ENCODE measurements at regions not wholly inside any gene's neighbourhood (a gene's known extent, or its start where the extent isn't known, plus 50 kb on each side); places are given as distances from the start of the nearest gene placed in this dataset.

DNA sequence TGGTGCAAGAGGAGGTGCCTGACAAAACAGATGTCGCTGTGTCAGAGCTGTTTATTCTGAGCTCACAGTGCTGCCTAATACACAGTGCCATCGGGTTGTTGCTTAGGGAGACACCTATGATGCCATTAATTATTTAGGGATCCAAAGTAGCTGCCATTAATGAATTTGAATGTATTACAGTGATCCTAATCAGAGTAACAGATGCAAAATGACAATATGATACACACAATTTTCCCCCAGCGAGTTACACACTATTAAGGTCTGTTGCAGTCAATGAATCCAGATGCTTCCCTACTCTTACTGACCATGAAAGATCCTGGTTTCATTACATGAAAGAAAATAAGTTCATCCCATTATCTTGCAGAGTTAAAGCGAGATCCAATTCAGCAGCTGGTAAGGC, 91.3 kb downstream of the RWDD3 start:
- H3K36me3 ChIP-seq (ENCODE audit: insufficient read depth, low read depth, low read length), result no peaks in the 10 kb centered on the region
- H3K4me1 ChIP-seq (ENCODE audit: insufficient read depth, low read length), result no peaks in the 10 kb centered on the region
- no peaks in the 10 kb centered on the region for H3K27me3 ChIP-seq (ENCODE audit: insufficient read depth, low read length)
- H3K4me3 ChIP-seq (ENCODE audit: low read length), result no peak overlapping the region
- no peak overlapping the region for H3K27ac ChIP-seq (ENCODE audit: low read length)
- no peaks in the 10 kb centered on the region for H3K9me3 ChIP-seq (ENCODE audit: insufficient read depth, low read depth, low read length)
- no peak overlapping the region for H3K9ac ChIP-seq (ENCODE audit: low read depth, low read length)

DNA sequence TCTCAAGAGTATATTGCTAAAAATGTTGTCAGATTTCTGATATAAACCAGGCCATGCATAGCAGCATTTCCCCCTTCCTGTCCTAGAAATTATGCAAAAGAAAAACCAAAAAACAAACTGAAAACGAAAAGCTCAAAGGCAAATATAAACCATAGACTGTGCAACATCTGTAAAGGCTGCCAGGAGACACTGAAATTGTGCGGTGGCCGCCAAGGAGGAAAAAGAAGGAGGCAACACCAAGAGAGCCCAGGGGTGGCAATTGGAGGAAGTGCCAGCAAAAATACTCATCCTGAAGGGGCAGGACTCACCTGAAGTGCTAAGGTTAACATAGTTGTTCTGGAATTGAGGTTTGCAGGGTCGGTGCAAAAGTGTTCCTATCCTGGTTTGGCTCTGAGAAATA, 92.0 kb downstream of the RWDD3 start:
- no peaks in the 10 kb centered on the region for H3K27me3 ChIP-seq (ENCODE audit: insufficient read depth, low read length)
- H3K9me3 ChIP-seq (ENCODE audit: insufficient read depth, low read depth, low read length), result no peaks in the 10 kb centered on the region
- H3K27ac ChIP-seq (ENCODE audit: low read length), result no peak overlapping the region
- no peak overlapping the region for H3K4me3 ChIP-seq (ENCODE audit: low read length)
- no peaks in the 10 kb centered on the region for H3K36me3 ChIP-seq (ENCODE audit: insufficient read depth, low read depth, low read length)
- no peak overlapping the region for H3K9ac ChIP-seq (ENCODE audit: low read depth, low read length)
- H3K4me1 ChIP-seq (ENCODE audit: insufficient read depth, low read length), result no peaks in the 10 kb centered on the region

DNA sequence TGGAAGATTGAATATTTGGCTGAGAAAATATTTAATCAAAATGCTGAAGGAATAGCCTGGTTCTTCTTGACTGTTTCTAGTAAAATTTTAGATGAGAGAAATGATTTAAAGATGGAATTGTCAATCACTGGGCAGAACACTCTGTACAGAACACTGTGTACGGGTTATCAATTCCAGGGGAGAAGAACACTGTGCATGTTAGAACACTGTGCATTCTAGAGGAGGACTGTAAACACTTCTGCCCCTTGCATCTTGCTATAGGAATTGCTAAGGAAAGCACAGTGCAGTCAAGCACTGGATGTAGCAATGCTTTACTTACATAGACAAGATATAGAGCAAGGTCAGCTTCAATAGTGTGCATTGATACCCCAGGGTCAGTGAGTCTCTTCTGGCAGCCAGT, 98.7 kb downstream of the RWDD3 start:
- no peaks in the 10 kb centered on the region for H3K27me3 ChIP-seq (ENCODE audit: insufficient read depth, low read length)
- no peaks in the 10 kb centered on the region for H3K36me3 ChIP-seq (ENCODE audit: insufficient read depth, low read depth, low read length)
- no peaks in the 10 kb centered on the region for H3K9me3 ChIP-seq (ENCODE audit: insufficient read depth, low read depth, low read length)
- H3K9ac ChIP-seq (ENCODE audit: low read depth, low read length), result no peak overlapping the region
- H3K27ac ChIP-seq (ENCODE audit: low read length), result no peak overlapping the region
- H3K4me1 ChIP-seq (ENCODE audit: insufficient read depth, low read length), result no peaks in the 10 kb centered on the region
- H3K4me3 ChIP-seq (ENCODE audit: low read length), result no peak overlapping the region

- Histone ChIP-seq H3K9me3 (ENCODE audit: insufficient read depth, low read depth, low read length) (no peaks in the 10 kb centered on the region), H3K27me3 (ENCODE audit: insufficient read depth, low read length) (no peaks in the 10 kb centered on the region), H3K4me1 (ENCODE audit: insufficient read depth, low read length) (no peaks in the 10 kb centered on the region), H3K4me3 (ENCODE audit: low read length) (no peak overlapping the region), H3K27ac (ENCODE audit: low read length) (no peak overlapping the region), H3K9ac (ENCODE audit: low read depth, low read length) (no peak overlapping the region), H3K36me3 (ENCODE audit: insufficient read depth, low read depth, low read length) (no peaks in the 10 kb centered on the region)
Measured at GRCh38 chr1:95339377-95339776, 105.4 kb downstream of the RWDD3 start.

- no peak overlapping the region for H3K9ac ChIP-seq (ENCODE audit: low read depth, low read length)
- no peaks in the 10 kb centered on the region for H3K4me1 ChIP-seq (ENCODE audit: insufficient read depth, low read length)
- H3K36me3 ChIP-seq (ENCODE audit: insufficient read depth, low read depth, low read length), result no peaks in the 10 kb centered on the region
- no peaks in the 10 kb centered on the region for H3K9me3 ChIP-seq (ENCODE audit: insufficient read depth, low read depth, low read length)
- no peak overlapping the region for H3K4me3 ChIP-seq (ENCODE audit: low read length)
- H3K27ac ChIP-seq (ENCODE audit: low read length), result no peak overlapping the region
- H3K27me3 ChIP-seq (ENCODE audit: insufficient read depth, low read length), result no peaks in the 10 kb centered on the region
Measured at GRCh38 chr1:95340061-95340460, 106.1 kb downstream of the RWDD3 start.

GRCh38 chr1:95352767-95353166, 118.8 kb downstream of the RWDD3 start:
- no peaks in the 10 kb centered on the region for H3K9me3 ChIP-seq (ENCODE audit: insufficient read depth, low read depth, low read length)
- no peaks in the 10 kb centered on the region for H3K4me1 ChIP-seq (ENCODE audit: insufficient read depth, low read length)
- no peak overlapping the region for H3K4me3 ChIP-seq (ENCODE audit: low read length)
- H3K36me3 ChIP-seq (ENCODE audit: insufficient read depth, low read depth, low read length), result no peaks in the 10 kb centered on the region
- H3K9ac ChIP-seq (ENCODE audit: low read depth, low read length), result no peak overlapping the region
- H3K27ac ChIP-seq (ENCODE audit: low read length), result no peak overlapping the region
- H3K27me3 ChIP-seq (ENCODE audit: insufficient read depth, low read length), result no peaks in the 10 kb centered on the region

DNA sequence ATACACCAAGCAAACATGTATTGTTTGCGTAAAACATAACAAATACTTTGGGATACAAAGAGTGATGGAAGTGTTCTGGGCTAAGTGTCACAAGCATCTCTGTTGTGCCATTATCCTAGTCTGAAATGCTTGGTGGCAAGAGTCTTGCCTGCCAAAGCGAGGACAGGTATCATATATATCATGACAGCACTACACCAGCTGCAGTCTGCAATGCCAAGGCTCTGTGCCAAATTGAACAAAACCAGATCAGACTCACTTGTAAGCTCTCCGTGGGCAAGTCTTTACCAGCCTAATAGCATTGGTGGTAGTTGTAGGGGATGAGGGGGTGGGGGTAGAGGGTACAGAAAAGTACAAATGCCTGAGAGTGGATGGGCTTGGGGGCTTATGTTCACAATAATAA, 119.2 kb downstream of the RWDD3 start:
- Histone ChIP-seq H3K4me3 (ENCODE audit: low read length) (no peak overlapping the region), H3K9ac (ENCODE audit: low read depth, low read length) (no peak overlapping the region), H3K36me3 (ENCODE audit: insufficient read depth, low read depth, low read length) (no peaks in the 10 kb centered on the region), H3K4me1 (ENCODE audit: insufficient read depth, low read length) (no peaks in the 10 kb centered on the region), H3K27me3 (ENCODE audit: insufficient read depth, low read length) (no peaks in the 10 kb centered on the region), H3K9me3 (ENCODE audit: insufficient read depth, low read depth, low read length) (no peaks in the 10 kb centered on the region), H3K27ac (ENCODE audit: low read length) (no peak overlapping the region)

- H3K9ac ChIP-seq (ENCODE audit: low read depth, low read length), result no peak overlapping the region
- no peaks in the 10 kb centered on the region for H3K36me3 ChIP-seq (ENCODE audit: insufficient read depth, low read depth, low read length)
- H3K4me3 ChIP-seq (ENCODE audit: low read length), result no peak overlapping the region
- no peak overlapping the region for H3K27ac ChIP-seq (ENCODE audit: low read length)
- peaks cover 7% of the 10 kb centered on the region; the same call in 1 of the 2 replicates for H3K4me1 ChIP-seq (ENCODE audit: insufficient read depth, low read length)
- no peaks in the 10 kb centered on the region for H3K27me3 ChIP-seq (ENCODE audit: insufficient read depth, low read length)
- no peaks in the 10 kb centered on the region for H3K9me3 ChIP-seq (ENCODE audit: insufficient read depth, low read depth, low read length)
Measured at GRCh38 chr1:95364546-95364945, 130.5 kb downstream of the RWDD3 start.

GRCh38 chr1:95366498-95366897, 132.5 kb downstream of the RWDD3 start:
- no peak overlapping the region for H3K27ac ChIP-seq (ENCODE audit: low read length)
- no peaks in the 10 kb centered on the region for H3K27me3 ChIP-seq (ENCODE audit: insufficient read depth, low read length)
- H3K36me3 ChIP-seq (ENCODE audit: insufficient read depth, low read depth, low read length), result no peaks in the 10 kb centered on the region
- H3K9me3 ChIP-seq (ENCODE audit: insufficient read depth, low read depth, low read length), result no peaks in the 10 kb centered on the region
- no peak overlapping the region for H3K9ac ChIP-seq (ENCODE audit: low read depth, low read length)
- no peak overlapping the region for H3K4me3 ChIP-seq (ENCODE audit: low read length)
- H3K4me1 ChIP-seq (ENCODE audit: insufficient read depth, low read length), result peaks cover 7% of the 10 kb centered on the region; the same call in 1 of the 2 replicates

DNA sequence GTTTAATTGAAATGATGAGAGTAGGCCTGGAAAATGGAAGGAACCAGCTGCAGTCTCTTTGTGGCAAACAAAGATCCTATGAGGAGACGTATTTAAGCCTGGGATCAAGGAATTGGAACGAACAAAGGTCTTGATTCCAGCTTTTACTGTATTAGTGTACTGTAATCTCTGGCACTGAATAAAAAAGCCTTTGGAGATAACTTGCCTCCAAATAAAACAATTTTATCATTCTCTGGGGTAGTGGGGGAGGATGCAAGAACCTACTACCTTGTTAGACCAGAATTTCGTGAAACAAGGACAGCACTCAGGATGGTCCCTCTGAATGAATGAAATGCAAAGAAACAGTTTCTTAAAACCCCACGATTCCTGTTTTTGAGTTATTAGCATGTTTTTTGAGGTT, 134.2 kb downstream of the RWDD3 start:
- no peaks in the 10 kb centered on the region for H3K9me3 ChIP-seq (ENCODE audit: insufficient read depth, low read depth, low read length)
- H3K36me3 ChIP-seq (ENCODE audit: insufficient read depth, low read depth, low read length), result no peaks in the 10 kb centered on the region
- H3K27ac ChIP-seq (ENCODE audit: low read length), result no peak overlapping the region
- H3K9ac ChIP-seq (ENCODE audit: low read depth, low read length), result no peak overlapping the region
- H3K4me3 ChIP-seq (ENCODE audit: low read length), result no peak overlapping the region
- H3K4me1 ChIP-seq (ENCODE audit: insufficient read depth, low read length), result no peaks in the 10 kb centered on the region
- H3K27me3 ChIP-seq (ENCODE audit: insufficient read depth, low read length), result no peaks in the 10 kb centered on the region

GRCh38 chr1:95369985-95370690, 136.1 kb downstream of the RWDD3 start:
- no peaks in the 10 kb centered on the region for H3K27me3 ChIP-seq (ENCODE audit: insufficient read depth, low read length)
- no peaks in the 10 kb centered on the region for H3K4me1 ChIP-seq (ENCODE audit: insufficient read depth, low read length)
- no peak overlapping the region for H3K9ac ChIP-seq (ENCODE audit: low read depth, low read length)
- no peak overlapping the region for H3K27ac ChIP-seq (ENCODE audit: low read length)
- no peaks in the 10 kb centered on the region for H3K36me3 ChIP-seq (ENCODE audit: insufficient read depth, low read depth, low read length)
- no peak overlapping the region for H3K4me3 ChIP-seq (ENCODE audit: low read length)
- no peaks in the 10 kb centered on the region for H3K9me3 ChIP-seq (ENCODE audit: insufficient read depth, low read depth, low read length)

- Histone ChIP-seq H3K4me3 (ENCODE audit: low read length) (no peak overlapping the region), H3K36me3 (ENCODE audit: insufficient read depth, low read depth, low read length) (no peaks in the 10 kb centered on the region), H3K9me3 (ENCODE audit: insufficient read depth, low read depth, low read length) (no peaks in the 10 kb centered on the region), H3K27ac (ENCODE audit: low read length) (no peak overlapping the region), H3K27me3 (ENCODE audit: insufficient read depth, low read length) (no peaks in the 10 kb centered on the region), H3K4me1 (ENCODE audit: insufficient read depth, low read length) (no peaks in the 10 kb centered on the region), H3K9ac (ENCODE audit: low read depth, low read length) (no peak overlapping the region)
Measured at GRCh38 chr1:95370691-95371562, 136.9 kb downstream of the RWDD3 start.
